Uterus (tissue), 3 donors: ENCODE measurements at regions not wholly inside any gene's neighbourhood (a gene's known extent, or its start where the extent isn't known, plus 50 kb on each side); places are given as distances from the start of the nearest gene placed in this dataset.

ENCODE experiments used
- DNase-seq, 2 donors: peaks; one replicate each; pipeline ENCODE4 v3.0.0-alpha.2; 2019 to 2020
- H3K27ac ChIP-seq, 2 donors: fragments of 200-600 bp; sonication (generic); 1 replicate in 1 of 2; 2 replicates in 1 of 2; pipeline ENCODE4 v1.5.1; 2016 to 2018
- H3K27me3 ChIP-seq, 2 donors: fragments of 200-600 bp; sonication (generic); one replicate each; pipeline ENCODE4 v1.5.1; 2018 to 2019; ENCODE audit warnings: control low read depth in 1 of 2
- H3K36me3 ChIP-seq, 2 donors: fragments of 200-600 bp; sonication (generic); one replicate each; pipeline ENCODE4 v1.5.1; 2019; ENCODE audit warnings: control low read depth in 1 of 2
- H3K4me1 ChIP-seq, 2 donors: fragments of 200-600 bp; sonication (generic); one replicate each; pipeline ENCODE4 v1.5.1; 2018 to 2019; ENCODE audit warnings: control low read depth in 1 of 2
- H3K4me3 ChIP-seq, 2 donors: fragments of 200-600 bp; sonication (generic); 1 replicate in 1 of 2; 2 replicates in 1 of 2; pipeline ENCODE4 v1.5.1; 2018 to 2019; ENCODE audit warnings: mild to moderate bottlenecking in 1 of 2
- H3K9me3 ChIP-seq, 2 donors: fragments of 200-600 bp; sonication (generic); one replicate each; pipeline ENCODE4 v1.5.1; 2019; ENCODE audit warnings: control low read depth in 1 of 2
- POLR2A ChIP-seq, 2 donors: fragments of 450-650 bp; IDR thresholded peaks; one replicate each; pipeline ENCODE4 v1.6.1; 2016; ENCODE audit warnings: antibody characterized with exemption in 2 of 2, mild to moderate bottlenecking in 1 of 2, moderate library complexity in 1 of 2
- intact Hi-C: fragments of 100-400 bp; cut with DNase I; formaldehyde crosslinking; loops from one replicate; pipeline ENCODE4 v1.15.1; 2023; ENCODE audit warnings: low total_unique reads
- TF ChIP-seq, protein P1 (sequence below), 4 experiments: fragments of 200-600 bp in 2 of 4; fragments of 450-650 bp in 2 of 4; sonication (generic) in 2 of 4; IDR thresholded peaks; one replicate each; pipeline ENCODE4 v1.5.1; 2016 to 2019; ENCODE audit warnings: antibody characterized with exemption in 4 of 4, mild to moderate bottlenecking in 2 of 4, moderate library complexity in 1 of 4
- donor health status: DM: yes; HTN: yes; CAD: no.

DNA sequence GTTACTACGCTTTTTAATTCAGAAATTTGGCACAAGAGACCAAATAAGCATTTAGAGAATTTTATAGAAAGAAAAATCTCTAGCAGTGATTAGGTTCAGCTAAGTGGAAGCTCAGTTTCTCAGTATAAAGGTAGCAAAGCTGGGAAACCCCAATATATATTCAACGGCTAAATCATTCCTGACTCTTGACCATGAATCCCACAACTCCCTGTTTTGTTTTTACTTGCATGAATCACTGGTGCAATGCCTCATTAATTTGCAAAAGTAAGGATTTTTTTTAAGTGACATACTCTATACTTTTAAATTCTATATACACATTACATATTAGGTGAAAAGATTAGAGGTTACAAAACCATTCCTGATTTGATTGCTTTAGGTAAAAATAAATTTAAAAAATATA, 74.3 kb upstream of the PLEKHG7 start:
- H3K4me1 ChIP-seq = no peaks in the 10 kb centered on the region
- no peak overlapping the region for H3K27ac ChIP-seq
- no peak for TF ChIP-seq POLR2A (IDR thresholded peaks at IDR 0.05)
- TF ChIP-seq, protein P1, sequence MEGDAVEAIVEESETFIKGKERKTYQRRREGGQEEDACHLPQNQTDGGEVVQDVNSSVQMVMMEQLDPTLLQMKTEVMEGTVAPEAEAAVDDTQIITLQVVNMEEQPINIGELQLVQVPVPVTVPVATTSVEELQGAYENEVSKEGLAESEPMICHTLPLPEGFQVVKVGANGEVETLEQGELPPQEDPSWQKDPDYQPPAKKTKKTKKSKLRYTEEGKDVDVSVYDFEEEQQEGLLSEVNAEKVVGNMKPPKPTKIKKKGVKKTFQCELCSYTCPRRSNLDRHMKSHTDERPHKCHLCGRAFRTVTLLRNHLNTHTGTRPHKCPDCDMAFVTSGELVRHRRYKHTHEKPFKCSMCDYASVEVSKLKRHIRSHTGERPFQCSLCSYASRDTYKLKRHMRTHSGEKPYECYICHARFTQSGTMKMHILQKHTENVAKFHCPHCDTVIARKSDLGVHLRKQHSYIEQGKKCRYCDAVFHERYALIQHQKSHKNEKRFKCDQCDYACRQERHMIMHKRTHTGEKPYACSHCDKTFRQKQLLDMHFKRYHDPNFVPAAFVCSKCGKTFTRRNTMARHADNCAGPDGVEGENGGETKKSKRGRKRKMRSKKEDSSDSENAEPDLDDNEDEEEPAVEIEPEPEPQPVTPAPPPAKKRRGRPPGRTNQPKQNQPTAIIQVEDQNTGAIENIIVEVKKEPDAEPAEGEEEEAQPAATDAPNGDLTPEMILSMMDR (IDR thresholded peaks at IDR 0.05) = no peak
- H3K9me3 ChIP-seq = no peaks in the 10 kb centered on the region
- no peaks in the 10 kb centered on the region for H3K36me3 ChIP-seq
- H3K4me3 ChIP-seq = no peak overlapping the region
- intact Hi-C loops = no loop called here
- H3K27me3 ChIP-seq = no peaks in the 10 kb centered on the region
- no peak for DNase-seq

DNA sequence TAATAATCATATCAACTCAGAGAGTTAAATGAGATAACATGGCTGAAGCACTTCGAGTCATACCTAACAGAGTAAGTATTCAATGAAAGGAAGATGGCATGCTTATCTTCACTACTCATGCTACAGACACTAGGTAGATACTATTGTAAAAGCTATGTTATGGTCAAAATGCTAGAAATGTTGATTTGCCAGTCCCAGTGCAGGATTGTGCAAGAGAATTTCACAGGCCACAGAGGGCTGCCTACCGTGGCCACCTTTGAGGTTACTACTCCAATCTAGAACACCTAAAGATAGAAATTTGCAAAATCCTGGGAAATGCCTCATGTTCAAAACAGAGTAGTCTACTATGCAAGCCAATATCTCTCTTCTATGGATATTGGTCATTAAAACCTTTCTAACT, 75.3 kb upstream of the PLEKHG7 start:
- no peaks in the 10 kb centered on the region for H3K36me3 ChIP-seq
- DNase-seq = no peak
- no peak overlapping the region for H3K27ac ChIP-seq
- intact Hi-C loops = no loop called here
- H3K9me3 ChIP-seq = no peaks in the 10 kb centered on the region
- H3K4me3 ChIP-seq = no peak overlapping the region
- H3K27me3 ChIP-seq = no peaks in the 10 kb centered on the region
- H3K4me1 ChIP-seq = no peaks in the 10 kb centered on the region
- no peak for TF ChIP-seq POLR2A (IDR thresholded peaks at IDR 0.05)
- TF ChIP-seq, protein P1 (IDR thresholded peaks at IDR 0.05) = no peak

DNA sequence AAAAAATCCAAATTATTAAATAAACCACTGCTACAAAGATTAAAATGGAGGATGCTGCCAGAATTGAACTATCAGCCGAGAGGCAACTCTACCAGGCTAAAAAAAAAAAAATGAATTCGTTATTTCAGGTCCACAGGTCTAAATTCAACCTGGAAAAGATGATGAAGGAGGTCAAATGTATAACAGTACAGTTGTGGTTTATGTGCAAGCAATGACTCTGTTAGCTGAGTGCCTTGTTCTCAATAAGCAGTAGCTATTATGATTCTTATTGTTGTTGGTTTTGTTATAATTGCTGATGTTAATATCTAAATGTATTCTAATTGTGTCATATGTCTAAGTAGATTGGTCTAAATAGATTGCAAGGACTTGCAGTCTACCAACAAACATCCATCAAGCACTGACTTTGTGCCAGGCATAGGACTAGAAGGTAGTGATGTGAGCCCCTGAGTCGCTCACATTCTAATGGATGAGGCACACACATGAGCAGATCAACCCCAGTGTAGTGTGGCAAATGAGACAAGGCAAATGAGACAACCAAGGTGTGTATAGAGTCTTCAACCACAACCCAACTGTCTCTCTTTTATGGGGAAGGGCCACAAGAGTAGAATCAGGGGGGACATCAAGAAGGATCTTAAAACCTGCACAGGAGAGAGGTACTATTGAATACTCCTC, 77.0 kb upstream of the PLEKHG7 start:
- Histone ChIP-seq H3K9me3 (no peaks in the 10 kb centered on the region), H3K36me3 (no peaks in the 10 kb centered on the region), H3K4me3 (no peak overlapping the region), H3K27me3 (no peaks in the 10 kb centered on the region), H3K4me1 (no peaks in the 10 kb centered on the region), H3K27ac (no peak overlapping the region)
- no peak for DNase-seq
- intact Hi-C loops = no loop called here
- no peak for TF ChIP-seq POLR2A (IDR thresholded peaks at IDR 0.05)
- TF ChIP-seq, protein P1 (IDR thresholded peaks at IDR 0.05) = no peak

DNA sequence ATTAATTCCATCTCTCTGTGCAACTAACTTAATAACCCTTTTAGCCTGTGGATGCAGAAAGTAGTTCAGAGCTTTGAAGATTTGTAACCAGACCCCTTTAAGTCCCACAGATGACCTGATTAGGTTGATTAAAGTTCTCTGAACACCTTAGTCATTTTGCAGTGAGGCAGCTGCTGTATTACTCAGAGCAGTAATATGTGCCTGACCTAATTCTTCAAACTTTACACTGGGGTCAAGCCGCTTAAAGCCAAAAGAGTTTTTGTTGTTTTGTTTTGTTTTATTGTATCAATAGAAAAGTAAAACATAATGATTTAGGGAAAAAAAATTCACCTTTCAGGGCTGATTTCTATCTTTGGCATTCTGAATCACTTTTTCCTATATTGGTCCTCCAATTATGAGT, 78.6 kb upstream of the PLEKHG7 start:
- no peaks in the 10 kb centered on the region for H3K36me3 ChIP-seq
- no peak overlapping the region for H3K27ac ChIP-seq
- no peaks in the 10 kb centered on the region for H3K27me3 ChIP-seq
- no peaks in the 10 kb centered on the region for H3K4me1 ChIP-seq
- no peak overlapping the region for H3K4me3 ChIP-seq
- intact Hi-C loops = no loop called here
- no peaks in the 10 kb centered on the region for H3K9me3 ChIP-seq
- DNase-seq = no peak
- no peak for TF ChIP-seq POLR2A (IDR thresholded peaks at IDR 0.05)
- TF ChIP-seq, protein P1 (IDR thresholded peaks at IDR 0.05) = no peak

DNA sequence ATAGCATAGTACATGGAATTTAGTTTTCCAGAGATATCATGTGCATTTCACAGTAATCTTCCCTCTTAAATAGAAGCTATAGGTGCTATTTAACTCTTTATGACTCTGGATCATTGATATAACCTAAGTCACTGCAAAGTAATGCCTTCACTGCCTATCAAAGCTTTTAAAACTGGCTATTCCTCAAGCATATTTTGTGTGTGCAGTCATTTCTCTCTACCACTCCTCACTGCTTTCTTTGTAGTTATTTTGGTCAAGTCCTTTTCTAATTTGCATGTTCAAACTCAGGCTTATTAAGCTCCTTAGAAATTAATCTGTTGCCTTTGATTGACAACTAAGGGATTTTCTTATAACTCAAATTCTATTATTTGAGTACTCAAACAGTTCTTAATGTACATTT, 79.4 kb upstream of the PLEKHG7 start:
- Histone ChIP-seq H3K9me3 (no peaks in the 10 kb centered on the region), H3K4me3 (no peak overlapping the region), H3K27ac (no peak overlapping the region), H3K36me3 (no peaks in the 10 kb centered on the region), H3K27me3 (no peaks in the 10 kb centered on the region), H3K4me1 (no peaks in the 10 kb centered on the region)
- intact Hi-C loops = no loop called here
- DNase-seq = no peak
- TF ChIP-seq, protein P1 (IDR thresholded peaks at IDR 0.05) = no peak
- TF ChIP-seq POLR2A (IDR thresholded peaks at IDR 0.05) = no peak
